ENCODE measurements at regions not wholly inside any gene's neighbourhood (a gene's known extent, or its start where the extent isn't known, plus 50 kb on each side); places are given as distances from the start of the nearest gene placed in this dataset.
"Not testable (repeated sequence)": the region's sequence is repeated elsewhere in the genome, so short reads cannot be mapped to it uniquely, and the experiment has no call there.

- DNase-seq (ENCODE audit: extremely low read depth in 1 of 11, low read depth in 9 of 11, low spot score in 4 of 11) = no peak
Measured at GRCh38 chr14:103186909-103187586, 63.8 kb downstream of the TNFAIP2 start.

DNA sequence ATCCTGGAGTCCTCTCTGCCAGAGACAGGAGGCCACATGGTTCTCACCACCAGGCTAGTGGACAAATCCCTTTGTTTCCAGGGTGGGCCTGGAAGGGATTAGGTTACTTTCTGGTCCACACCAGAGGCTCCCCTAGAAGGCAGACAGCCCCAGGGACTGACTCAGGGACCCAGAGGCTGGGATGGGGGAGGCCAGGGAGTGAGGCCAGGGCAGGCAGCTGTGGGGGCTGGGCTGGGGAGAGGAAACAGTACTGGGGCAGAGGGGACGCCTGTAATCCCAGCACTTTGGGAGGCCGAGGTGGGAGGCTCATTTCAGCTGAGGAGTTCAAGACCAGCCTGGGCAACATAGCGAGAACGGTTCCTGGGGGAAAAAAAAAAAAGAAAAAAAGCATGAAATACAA lies 64.7 kb downstream of the TNFAIP2 start:
- no peak for DNase-seq (ENCODE audit: extremely low read depth in 1 of 11, low read depth in 9 of 11, low spot score in 4 of 11)

GRCh38 chr14:103188810-103189480 lies 65.7 kb downstream of the TNFAIP2 start:
- no peak for DNase-seq (ENCODE audit: extremely low read depth in 1 of 11, low read depth in 9 of 11, low spot score in 4 of 11)

DNA sequence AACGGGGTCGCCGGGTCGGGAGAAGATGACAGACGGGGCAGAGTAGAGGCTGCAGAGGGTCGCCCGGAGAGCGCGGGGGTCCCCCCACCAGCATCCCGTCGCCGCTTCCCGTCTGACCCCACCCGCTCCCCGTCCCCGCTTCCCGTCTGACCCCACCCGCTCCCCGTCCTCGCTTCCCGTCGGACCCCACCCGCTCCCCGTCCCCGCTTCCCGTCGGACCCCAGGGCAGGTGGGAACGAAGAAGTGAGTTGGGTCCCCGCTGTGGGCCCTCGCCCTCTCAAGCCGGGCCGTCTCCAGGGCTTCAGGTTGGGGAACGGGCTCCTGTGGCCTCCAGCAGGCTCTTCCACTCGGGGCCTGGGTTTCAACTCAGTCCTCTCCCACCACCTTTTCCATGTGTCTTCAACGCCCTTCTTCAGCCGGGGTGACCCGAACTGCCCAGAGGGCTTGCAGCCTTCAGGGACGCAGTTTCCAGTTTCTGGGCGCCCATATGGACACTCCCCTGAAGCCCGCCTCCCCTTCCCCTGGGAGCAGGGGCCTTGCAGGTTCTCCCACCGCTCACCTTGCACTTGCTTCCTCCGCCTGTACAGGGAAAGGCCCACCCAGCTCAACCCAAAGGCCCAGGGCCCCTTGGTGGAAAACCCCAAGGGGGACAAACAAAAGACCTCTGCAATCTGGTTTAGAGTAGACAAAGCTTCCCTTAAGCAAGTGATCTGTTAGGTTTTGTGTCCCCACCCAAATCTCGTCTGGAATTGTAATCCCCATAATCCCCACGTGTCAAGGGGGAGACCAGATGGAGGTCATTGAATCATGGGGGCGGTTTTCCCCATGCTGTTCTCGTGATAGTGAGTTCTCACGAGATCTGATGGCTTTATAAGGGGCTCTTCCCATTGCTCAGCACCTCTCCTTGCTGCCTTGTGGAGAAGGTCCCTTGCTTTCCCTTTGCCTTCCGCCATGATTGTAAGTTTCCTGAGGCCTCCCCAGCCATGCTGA lies 66.5 kb downstream of the TNFAIP2 start:
- DNase-seq (ENCODE audit: extremely low read depth in 1 of 11, low read depth in 9 of 11, low spot score in 4 of 11) = no peak

DNA sequence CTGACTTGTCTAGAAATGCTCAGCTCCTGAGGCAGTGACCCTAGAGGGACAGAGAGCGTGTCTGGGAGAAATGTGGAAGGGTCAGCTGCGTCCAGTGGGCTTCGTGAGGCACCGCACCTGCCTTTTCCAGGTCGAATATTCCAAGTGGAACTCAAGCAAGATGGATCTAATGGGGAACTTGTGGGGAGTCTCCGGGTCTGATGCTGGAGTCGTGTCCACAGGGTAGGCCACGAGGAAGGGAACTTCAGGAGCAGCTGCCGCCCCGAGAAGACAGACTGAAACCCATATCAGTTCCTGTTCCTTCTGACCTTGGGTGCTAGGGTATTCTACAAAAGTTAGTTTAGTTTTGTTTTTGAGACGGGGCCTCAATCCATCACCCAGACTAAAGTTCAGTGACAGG lies 67.5 kb downstream of the TNFAIP2 start:
- DNase-seq (ENCODE audit: extremely low read depth in 1 of 11, low read depth in 9 of 11, low spot score in 4 of 11) = no peak

- no peak for DNase-seq (ENCODE audit: extremely low read depth in 1 of 11, low read depth in 9 of 11, low spot score in 4 of 11)
Measured at GRCh38 chr14:103191844-103192243, 68.6 kb downstream of the TNFAIP2 start.

DNA sequence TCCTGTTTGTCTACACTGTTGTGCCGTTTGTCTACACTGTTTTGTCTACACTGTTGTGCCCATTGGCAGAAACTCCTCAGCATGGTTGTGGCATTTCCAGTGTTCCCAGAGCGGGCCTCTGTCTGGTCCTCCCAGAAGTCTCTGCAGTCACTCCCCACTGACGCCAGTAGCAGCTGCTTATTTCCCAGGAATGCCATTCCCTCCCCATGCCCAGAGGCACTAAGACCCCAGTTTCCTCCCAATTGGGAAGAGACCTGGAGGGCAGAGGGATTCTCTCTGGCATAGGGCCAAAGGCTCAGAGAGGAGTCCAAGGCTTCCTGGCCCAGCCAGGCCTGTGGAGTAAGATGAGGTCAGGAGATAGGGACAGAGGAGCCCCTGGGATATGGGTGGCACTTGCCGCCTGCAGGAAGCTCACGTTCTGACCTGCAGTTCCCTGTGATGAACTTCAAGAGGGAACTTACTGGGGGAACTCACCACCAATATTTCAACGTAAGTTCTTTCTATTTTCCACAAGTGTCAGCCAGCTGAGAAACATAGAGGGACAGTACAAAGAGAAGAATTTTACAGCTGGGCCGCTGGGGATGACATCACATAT lies 69.1 kb downstream of the TNFAIP2 start:
- no peak for DNase-seq (ENCODE audit: extremely low read depth in 1 of 11, low read depth in 9 of 11, low spot score in 4 of 11)

- not testable (repeated sequence) for DNase-seq (ENCODE audit: extremely low read depth in 1 of 11, low read depth in 9 of 11, low spot score in 4 of 11)
Measured at GRCh38 chr14:103192861-103193260, 69.6 kb downstream of the TNFAIP2 start.

- not testable (repeated sequence) for DNase-seq (ENCODE audit: extremely low read depth in 1 of 11, low read depth in 9 of 11, low spot score in 4 of 11)
Measured at GRCh38 chr14:103193491-103193890, 70.2 kb downstream of the TNFAIP2 start.

- no peak for DNase-seq (ENCODE audit: extremely low read depth in 1 of 11, low read depth in 9 of 11, low spot score in 4 of 11)
Measured at GRCh38 chr14:103194256-103195045, 71.2 kb downstream of the TNFAIP2 start.

DNA sequence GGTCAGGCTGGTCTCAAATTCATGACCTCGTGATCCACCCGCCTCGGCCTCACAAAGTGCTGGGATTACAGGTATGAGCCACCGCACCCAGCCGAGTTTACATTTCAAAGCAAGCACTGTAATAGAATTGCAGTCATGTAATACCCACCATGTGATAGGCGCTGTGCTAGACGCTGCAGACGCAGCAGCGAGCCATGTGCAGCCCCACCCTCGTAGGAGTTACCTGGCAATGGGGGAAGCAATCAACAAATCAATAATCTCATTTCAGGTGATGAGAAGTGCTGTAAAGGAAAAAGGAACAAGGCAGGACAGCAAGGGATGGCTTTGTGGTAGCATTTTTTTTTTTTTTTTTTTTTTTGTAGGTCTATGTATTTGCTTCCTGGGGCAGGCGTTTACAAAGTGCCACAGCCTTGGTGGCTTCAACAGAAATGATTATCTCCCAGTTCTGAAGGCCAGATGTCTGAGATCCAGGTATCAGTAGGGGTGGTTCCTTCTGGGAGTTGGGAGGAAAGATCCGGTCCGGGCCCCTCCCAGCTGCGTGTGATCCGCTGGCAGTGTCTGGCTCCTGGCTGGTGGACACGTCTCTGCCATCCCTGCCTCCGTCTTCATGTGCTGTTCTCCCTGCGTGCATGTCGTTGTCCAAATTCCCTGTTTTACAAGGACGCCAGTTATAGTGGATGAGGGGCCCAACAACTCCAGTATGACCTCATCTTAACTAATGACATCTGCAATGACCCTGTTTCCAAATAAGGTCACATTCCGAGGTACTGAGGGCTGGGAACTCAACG lies 72.8 kb downstream of the TNFAIP2 start:
- DNase-seq (ENCODE audit: extremely low read depth in 1 of 11, low read depth in 9 of 11, low spot score in 4 of 11) = no peak

- no peak for DNase-seq (ENCODE audit: extremely low read depth in 1 of 11, low read depth in 9 of 11, low spot score in 4 of 11)
Measured at GRCh38 chr14:103196716-103197115, 73.5 kb downstream of the TNFAIP2 start.

DNA sequence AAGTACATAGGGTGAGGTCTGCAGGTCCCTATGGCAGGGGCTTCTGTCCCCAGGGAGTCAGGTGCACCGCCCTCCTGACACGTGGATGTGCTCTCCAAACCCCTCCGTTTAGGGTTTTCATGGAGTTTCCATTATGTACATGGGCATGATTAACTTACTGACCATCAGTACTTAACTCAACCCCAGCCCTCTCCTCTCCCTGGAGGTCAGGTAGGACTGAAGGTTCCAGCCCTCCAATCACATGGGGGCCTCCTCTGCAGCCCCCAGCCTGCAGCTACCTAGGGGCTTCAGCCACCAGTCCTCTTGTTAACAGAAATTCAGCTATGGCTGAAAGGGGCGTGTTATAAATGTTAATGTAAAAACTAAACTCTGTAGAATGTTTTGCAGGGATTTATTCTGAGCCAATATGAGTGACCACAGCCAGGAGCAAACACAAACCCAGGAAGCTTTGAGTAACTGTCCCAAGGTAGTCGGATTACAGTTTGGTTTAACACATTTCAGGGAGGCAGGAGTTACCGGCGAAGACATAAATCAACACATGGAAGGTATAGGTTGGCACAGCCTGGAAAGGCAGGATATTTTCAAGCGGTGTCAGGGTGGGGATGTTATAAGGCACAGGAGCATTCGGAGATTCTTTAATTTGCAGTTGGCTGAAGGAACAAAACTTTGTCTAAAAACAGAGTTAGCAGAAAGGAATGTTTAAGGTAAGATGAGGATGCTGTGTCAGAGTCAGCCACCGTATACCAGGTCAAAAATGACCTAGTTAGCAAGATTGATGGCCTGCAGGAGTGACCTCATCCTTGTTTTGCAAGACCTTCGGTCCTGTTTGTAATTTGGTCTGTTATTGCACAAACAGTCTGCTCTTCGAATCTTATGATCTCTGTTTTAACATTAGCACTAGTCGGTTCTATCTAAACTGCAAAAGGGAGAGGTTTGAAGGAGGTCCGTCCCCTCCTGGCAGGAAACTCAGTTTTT lies 75.2 kb downstream of the TNFAIP2 start:
- peak in 1 of 11 donors; percentile 59 for DNase-seq (ENCODE audit: extremely low read depth in 1 of 11, low read depth in 9 of 11, low spot score in 4 of 11)

DNA sequence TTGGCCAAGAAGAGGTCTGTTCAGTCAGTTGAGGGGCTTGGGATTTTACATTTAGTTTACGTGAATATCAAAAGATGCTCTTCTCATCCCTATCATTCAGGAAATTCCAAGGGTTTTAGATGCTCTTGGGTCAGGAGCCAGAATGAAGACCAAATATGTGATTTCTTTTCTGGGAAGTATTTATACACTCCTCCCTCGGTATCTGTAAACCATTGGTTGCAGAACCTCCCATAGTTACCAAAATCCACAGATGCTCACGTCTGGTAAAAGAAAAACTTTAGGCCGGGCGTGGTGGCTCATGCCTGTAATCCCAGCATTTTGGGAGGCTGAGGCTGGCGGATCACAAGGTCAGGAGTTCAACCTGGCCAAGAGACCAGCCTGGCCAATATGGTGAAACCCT lies 75.9 kb downstream of the TNFAIP2 start:
- DNase-seq (ENCODE audit: extremely low read depth in 1 of 11, low read depth in 9 of 11, low spot score in 4 of 11) = no peak

DNA sequence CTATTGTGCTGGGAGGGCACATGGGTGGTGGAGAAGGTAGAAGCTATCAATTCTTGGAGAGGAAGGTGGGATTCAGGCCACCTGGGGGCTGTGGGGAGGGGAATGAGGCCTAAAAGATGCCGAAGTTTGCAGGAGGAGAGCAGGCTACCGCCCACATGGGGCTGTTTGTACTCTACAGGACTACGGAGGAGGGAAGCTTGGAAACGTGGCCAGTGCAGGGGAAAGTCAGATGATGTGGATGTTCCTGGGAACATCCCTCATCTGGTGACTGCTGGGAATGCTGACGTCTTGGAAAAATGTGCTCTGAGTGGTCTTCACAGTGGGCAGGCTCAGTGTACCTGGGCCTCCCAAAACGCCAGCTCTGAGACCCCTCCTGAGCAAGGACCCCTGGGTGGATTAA lies 78.5 kb downstream of the TNFAIP2 start:
- no peak for DNase-seq (ENCODE audit: extremely low read depth in 1 of 11, low read depth in 9 of 11, low spot score in 4 of 11)

DNA sequence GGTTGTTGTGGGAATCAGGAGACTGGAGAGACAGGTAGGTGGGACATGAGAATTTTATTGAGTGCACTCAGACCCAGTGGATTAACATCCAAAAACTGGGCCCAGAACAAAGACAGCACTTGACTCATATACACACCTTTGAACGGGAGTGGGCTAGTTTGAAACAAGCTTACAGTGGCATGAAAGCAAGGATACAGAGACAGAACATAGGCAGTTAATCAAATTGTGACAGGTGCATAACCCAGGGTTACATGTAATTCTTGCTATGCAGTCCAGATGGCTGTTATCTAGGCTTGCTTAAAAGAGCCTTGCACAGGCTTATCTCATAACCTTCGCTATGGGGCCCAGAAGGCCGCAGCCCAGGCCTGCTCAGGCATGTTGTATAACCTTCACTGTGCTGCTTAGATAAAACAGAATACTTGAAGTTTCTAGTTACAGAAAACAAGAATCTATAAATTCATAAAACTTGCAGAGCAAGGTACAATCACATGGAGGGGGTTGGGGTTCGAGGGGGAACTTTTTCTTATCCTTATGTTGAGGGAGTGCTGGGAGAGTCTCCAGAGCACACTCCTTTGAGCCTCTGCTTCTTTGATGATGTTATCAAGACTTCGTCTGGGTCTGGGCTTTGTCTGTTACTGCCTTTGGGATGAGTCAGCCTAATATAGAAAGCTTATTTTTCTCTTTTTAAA lies 81.7 kb downstream of the TNFAIP2 start:
- no peak for DNase-seq (ENCODE audit: extremely low read depth in 1 of 11, low read depth in 9 of 11, low spot score in 4 of 11)
